NT2/D1 (cell line): ENCODE measurements at regions not wholly inside any gene's neighbourhood (a gene's known extent, or its start where the extent isn't known, plus 50 kb on each side); places are given as distances from the start of the nearest gene placed in this dataset.
"Not testable (repeated sequence)": the region's sequence is repeated elsewhere in the genome, so short reads cannot be mapped to it uniquely, and the experiment has no call there.

Experiments used
- DNase-seq: peaks from one replicate; pipeline ENCODE4 v3.0.0-alpha.2; 2011; ENCODE audit warnings: low read depth, low spot score
- H3K27me3 ChIP-seq: 2 replicates; pipeline ENCODE4 v1.6.0; 2011; ENCODE audit warnings: mild to moderate bottlenecking; ENCODE audit not compliant: insufficient read length, insufficient read depth
- H3K36me3 ChIP-seq: 2 replicates; pipeline ENCODE4 v1.6.1; 2011; ENCODE audit warnings: mild to moderate bottlenecking, low read length, mixed read lengths; ENCODE audit not compliant: insufficient read depth, insufficient read length
- H3K4me1 ChIP-seq: 2 replicates; pipeline ENCODE4 v1.5.1; 2011; ENCODE audit not compliant: insufficient read depth, insufficient read length
- H3K4me3 ChIP-seq: 2 replicates; pipeline ENCODE4 v1.5.1; 2011; ENCODE audit warnings: low read depth; ENCODE audit not compliant: insufficient read length
- H3K9ac ChIP-seq: 2 replicates; pipeline ENCODE4 v1.6.0; 2011; ENCODE audit warnings: low read depth; ENCODE audit not compliant: insufficient read length
- H3K9me3 ChIP-seq: 2 replicates; pipeline ENCODE4 v1.5.1; 2011; ENCODE audit warnings: mild to moderate bottlenecking, low read length; ENCODE audit not compliant: insufficient read depth
- SUZ12 ChIP-seq: IDR thresholded peaks from 2 replicates; pipeline ENCODE4 v1.6.1; 2011; ENCODE audit not compliant: insufficient read length, insufficient read depth; ENCODE audit errors: extremely low read depth
- YY1 ChIP-seq: IDR thresholded peaks from 2 replicates; pipeline ENCODE4 v1.6.1; 2011; ENCODE audit not compliant: insufficient read length, insufficient read depth
- ZNF274 ChIP-seq: IDR thresholded peaks from 2 replicates; pipeline ENCODE4 v1.6.1; 2011; ENCODE audit warnings: mild to moderate bottlenecking, low read depth, low read length

GRCh38 chr3:189375532-189375931 lies 203.8 kb downstream of the TPRG1 start:
- H3K4me1 ChIP-seq: no peaks in the 10 kb centered on the region
- no peak for DNase-seq
- no peak overlapping the region for H3K4me3 ChIP-seq
- no peak overlapping the region for H3K9ac ChIP-seq
- TF ChIP-seq SUZ12 (no peak), YY1 (no peak), ZNF274 (no peak)
- H3K9me3 ChIP-seq: 0 out of 2 replicates have a peak, but pooled peaks cover 5% of the 10 kb centered on the region
- H3K36me3 ChIP-seq: no peaks in the 10 kb centered on the region
- no peaks in the 10 kb centered on the region for H3K27me3 ChIP-seq

- Histone ChIP-seq H3K36me3 (no peaks in the 10 kb centered on the region), H3K4me3 (no peak overlapping the region), H3K9ac (no peak overlapping the region), H3K27me3 (no peaks in the 10 kb centered on the region), H3K4me1 (peaks cover 3% of the 10 kb centered on the region), H3K9me3 (no peaks in the 10 kb centered on the region)
- DNase-seq: no peak
- TF ChIP-seq ZNF274: no peak
- no peak for TF ChIP-seq YY1
- TF ChIP-seq SUZ12: no peak
Measured at GRCh38 chr3:189383630-189384029, 211.9 kb downstream of the TPRG1 start.

DNA sequence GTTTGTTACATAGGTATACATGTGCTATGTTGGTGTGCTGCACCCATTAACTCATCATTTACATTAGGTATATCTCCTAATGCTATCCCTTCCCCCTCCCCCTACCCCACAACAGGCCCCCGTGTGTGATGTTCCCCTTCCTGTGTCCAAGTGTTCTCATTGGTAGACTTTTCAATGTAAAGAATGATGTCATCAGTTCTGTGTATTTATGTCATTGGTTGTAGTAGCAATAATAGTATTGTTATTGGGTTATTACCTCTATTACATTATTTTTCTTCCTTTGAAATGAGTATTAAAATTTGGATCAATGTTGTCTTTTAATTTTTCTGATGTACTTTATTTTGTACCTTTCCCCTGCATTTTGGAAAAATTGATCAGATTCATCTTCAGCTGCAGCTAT lies 214.1 kb downstream of the TPRG1 start:
- not testable (repeated sequence) for H3K36me3 ChIP-seq, H3K27me3 ChIP-seq, H3K4me3 ChIP-seq, H3K9ac ChIP-seq, DNase-seq, H3K4me1 ChIP-seq, H3K9me3 ChIP-seq

DNA sequence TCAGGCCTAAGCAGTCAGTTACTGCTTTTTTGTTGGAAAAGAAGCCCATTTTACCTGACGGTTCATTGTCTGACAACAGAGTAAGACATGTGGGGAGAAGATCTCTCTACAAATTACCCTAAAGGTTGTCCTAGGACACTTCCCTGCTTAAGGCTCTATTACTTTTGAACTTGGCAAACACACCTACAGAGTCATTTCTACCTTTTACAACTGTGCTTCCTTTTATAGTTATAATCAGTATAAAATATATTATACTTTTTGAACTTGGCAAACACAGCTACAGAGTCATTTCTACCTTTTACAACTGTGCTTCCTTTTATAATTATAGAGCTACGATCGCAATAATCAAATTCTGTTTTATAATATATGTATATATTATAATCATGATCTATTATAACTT lies 215.0 kb downstream of the TPRG1 start:
- no peak overlapping the region for H3K9ac ChIP-seq
- TF ChIP-seq ZNF274 (no peak), YY1 (no peak), SUZ12 (no peak)
- no peaks in the 10 kb centered on the region for H3K9me3 ChIP-seq
- H3K36me3 ChIP-seq: no peaks in the 10 kb centered on the region
- H3K27me3 ChIP-seq: no peaks in the 10 kb centered on the region
- no peak for DNase-seq
- H3K4me1 ChIP-seq: peaks cover 3% of the 10 kb centered on the region
- H3K4me3 ChIP-seq: no peak overlapping the region

GRCh38 chr3:189389346-189389745 lies 217.6 kb downstream of the TPRG1 start:
- H3K9me3 ChIP-seq: no peaks in the 10 kb centered on the region
- H3K36me3 ChIP-seq: no peaks in the 10 kb centered on the region
- no peak overlapping the region for H3K4me3 ChIP-seq
- H3K4me1 ChIP-seq: no peaks in the 10 kb centered on the region
- no peak for DNase-seq
- H3K27me3 ChIP-seq: no peaks in the 10 kb centered on the region
- TF ChIP-seq SUZ12 (no peak), YY1 (no peak), ZNF274 (no peak)
- no peak overlapping the region for H3K9ac ChIP-seq

GRCh38 chr3:189393598-189393997 lies 221.8 kb downstream of the TPRG1 start:
- no peak for DNase-seq
- Histone ChIP-seq H3K9me3 (no peaks in the 10 kb centered on the region), H3K27me3 (no peaks in the 10 kb centered on the region), H3K4me3 (no peak overlapping the region), H3K4me1 (no peaks in the 10 kb centered on the region), H3K9ac (no peak overlapping the region), H3K36me3 (no peaks in the 10 kb centered on the region)
- no peak for TF ChIP-seq SUZ12
- TF ChIP-seq ZNF274: no peak
- no peak for TF ChIP-seq YY1

DNA sequence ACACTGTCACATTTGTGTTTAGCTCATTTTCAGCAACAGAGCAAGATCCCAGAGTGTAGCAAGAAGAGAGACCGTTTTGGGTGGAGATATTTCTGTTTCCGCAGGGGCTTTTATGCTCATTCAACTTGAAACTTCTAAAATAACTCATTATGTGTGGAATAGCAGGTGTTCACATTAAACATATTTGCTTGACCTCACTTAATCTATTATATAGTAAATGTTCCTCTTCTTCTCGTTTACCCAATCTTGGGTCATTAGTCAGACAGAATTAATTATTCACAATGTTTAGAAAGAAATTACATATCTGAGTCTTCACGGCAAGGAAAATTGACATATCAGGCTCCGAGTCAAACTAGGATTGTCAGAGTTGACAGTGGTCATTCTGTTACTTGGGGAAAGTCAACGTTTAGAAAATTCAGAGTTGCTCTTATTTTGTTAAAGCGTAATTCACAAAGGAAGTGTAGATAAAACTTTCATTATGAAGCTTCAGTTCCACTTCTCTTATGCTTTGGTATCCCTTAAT lies 222.9 kb downstream of the TPRG1 start:
- Histone ChIP-seq H3K9ac (no peak overlapping the region), H3K4me1 (no peaks in the 10 kb centered on the region), H3K4me3 (no peak overlapping the region), H3K9me3 (no peaks in the 10 kb centered on the region), H3K36me3 (no peaks in the 10 kb centered on the region), H3K27me3 (no peaks in the 10 kb centered on the region)
- DNase-seq: no peak
- TF ChIP-seq YY1 (no peak), ZNF274 (no peak), SUZ12 (no peak)

GRCh38 chr3:189395825-189396224 lies 224.1 kb downstream of the TPRG1 start:
- Histone ChIP-seq H3K4me3 (no peak overlapping the region), H3K27me3 (no peaks in the 10 kb centered on the region), H3K4me1 (no peaks in the 10 kb centered on the region), H3K9ac (no peak overlapping the region), H3K9me3 (no peaks in the 10 kb centered on the region), H3K36me3 (no peaks in the 10 kb centered on the region)
- no peak for TF ChIP-seq YY1
- TF ChIP-seq ZNF274: no peak
- TF ChIP-seq SUZ12: no peak
- no peak for DNase-seq
